Peyer's patch (tissue), 4 donors: ENCODE measurements at regions not wholly inside any gene's neighbourhood (a gene's known extent, or its start where the extent isn't known, plus 50 kb on each side); places are given as distances from the start of the nearest gene placed in this dataset.
"Not testable (repeated sequence)": the region's sequence is repeated elsewhere in the genome, so short reads cannot be mapped to it uniquely, and the experiment has no call there.

Source experiments
- CTCF ChIP-seq, 6 experiments: fragments of 450-650 bp in 4 of 6; fragments of 200-600 bp in 2 of 6; sonication (generic) in 1 of 6; IDR thresholded peaks; one replicate each; pipeline ENCODE4 v1.5.1; 2017 to 2019; ENCODE audit warnings: antibody characterized with exemption in 6 of 6, mild to moderate bottlenecking in 3 of 6, moderate library complexity in 1 of 6
- POLR2A ChIP-seq, 2 donors: fragments of 450-650 bp; IDR thresholded peaks; one replicate each; pipeline ENCODE4 v1.5.1; 2017; ENCODE audit warnings: antibody characterized with exemption in 2 of 2, mild to moderate bottlenecking in 2 of 2, moderate library complexity in 2 of 2

GRCh38 chr15:29505535-29505934 is 235.9 kb upstream of the NSMCE3 start:
- TF ChIP-seq CTCF, POLR2A (IDR thresholded peaks at IDR 0.05): not testable (repeated sequence)
